ENCODE measurements at regions not wholly inside any gene's neighbourhood (a gene's known extent, or its start where the extent isn't known, plus 50 kb on each side); places are given as distances from the start of the nearest gene placed in this dataset.

DNA sequence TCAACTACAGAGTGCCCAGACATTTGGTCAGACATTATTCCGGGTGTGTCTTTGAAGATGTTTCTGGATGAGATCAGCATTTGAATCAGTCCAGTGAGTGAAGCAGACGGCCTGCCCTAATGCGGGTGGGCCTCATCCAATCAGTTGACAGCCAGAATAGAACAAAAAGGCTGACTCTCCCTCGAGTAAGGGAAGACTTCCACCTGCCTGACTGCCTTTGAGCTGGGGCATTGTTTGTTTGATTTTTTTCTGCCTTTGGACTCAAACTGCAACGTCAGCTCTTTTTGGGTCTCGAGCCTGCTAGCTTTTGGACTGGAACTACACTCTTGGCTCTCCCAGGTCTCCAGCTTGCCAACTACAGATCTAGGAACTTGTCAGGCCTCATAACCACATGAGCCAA, 111.7 kb upstream of the AGAP1 start:
- ChIA-PET POLR2A (no interaction called here), CTCF (no interaction called here)

DNA sequence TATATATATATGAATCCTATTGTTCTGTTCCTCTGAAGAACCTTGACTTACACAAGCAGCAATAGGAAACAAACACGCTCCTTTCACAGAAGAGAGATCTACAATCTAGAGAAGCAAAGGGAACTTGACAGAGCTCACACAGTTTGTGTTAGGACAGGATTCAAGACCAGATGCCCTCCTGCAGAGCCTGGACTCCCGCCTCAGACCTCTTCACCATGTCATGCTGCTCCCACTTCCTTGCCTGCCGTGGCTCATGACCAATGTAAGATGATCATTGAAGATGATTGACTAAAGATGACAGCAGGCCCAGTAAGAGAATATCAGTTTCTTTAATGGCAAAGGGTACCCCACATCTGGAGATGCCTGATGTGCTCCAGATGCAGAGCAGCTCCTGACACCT, 111.2 kb upstream of the AGAP1 start:
- CTCF ChIA-PET, result no interaction called here
- POLR2A ChIA-PET, result no interaction called here

DNA sequence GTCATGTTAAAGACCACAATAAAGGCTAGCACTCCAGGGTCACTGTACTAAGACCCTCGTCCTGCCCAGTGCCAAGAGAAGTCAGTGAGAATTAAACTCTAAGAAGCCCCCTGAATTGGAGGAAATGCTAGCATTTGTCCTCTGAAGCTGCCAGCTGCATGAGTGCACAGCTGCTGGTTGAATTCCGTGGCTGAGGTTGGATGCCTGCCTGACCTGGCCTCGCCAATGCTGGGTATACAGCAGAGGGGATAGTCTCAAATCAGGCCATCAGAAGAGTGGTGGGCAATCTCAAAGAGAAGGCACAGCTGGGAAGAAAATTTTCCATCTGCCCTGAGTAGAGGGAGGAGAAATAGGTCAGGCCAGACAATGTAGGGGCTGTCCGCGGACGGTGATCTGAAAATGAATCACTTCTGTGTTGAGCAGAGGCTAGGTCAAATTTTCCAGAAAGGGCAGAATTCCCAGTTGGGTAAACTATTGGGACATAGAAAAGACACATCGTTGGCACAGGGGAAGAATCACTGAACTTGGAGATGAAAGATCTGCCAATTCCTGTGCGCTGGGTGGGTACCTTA, 110.5 kb upstream of the AGAP1 start:
- CTCF ChIA-PET, result no interaction called here
- POLR2A ChIA-PET, result no interaction called here

DNA sequence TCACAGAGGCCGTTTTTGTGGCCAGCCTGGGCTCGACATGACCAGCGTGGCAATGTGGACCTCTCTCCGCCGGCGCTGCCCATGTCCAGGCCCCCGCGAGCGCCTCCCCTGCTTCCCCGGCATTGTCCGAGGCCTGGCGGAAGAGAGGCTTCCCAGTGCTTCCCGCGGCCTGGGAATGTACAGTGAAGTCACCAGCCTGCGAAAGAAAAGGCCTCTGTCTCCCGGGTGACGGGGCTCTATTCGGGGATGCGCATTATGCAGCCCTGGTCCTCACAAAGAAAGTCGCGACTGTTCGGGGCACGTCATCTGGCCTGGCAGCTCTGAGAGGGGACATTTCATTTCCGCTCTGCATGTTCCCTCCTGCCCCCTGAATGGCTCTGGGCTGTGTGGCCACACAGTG, 109.2 kb upstream of the AGAP1 start:
- ChIA-PET POLR2A (no interaction called here), CTCF (no interaction called here)

- POLR2A ChIA-PET, result no interaction called here
- CTCF ChIA-PET, result no interaction called here
These were observed 104.2 kb upstream of the AGAP1 start for GRCh38 chr2:235389626-235390025.

- ChIA-PET CTCF (no interaction called here), POLR2A (no interaction called here)
These were observed 103.6 kb upstream of the AGAP1 start for GRCh38 chr2:235390108-235390815.

DNA sequence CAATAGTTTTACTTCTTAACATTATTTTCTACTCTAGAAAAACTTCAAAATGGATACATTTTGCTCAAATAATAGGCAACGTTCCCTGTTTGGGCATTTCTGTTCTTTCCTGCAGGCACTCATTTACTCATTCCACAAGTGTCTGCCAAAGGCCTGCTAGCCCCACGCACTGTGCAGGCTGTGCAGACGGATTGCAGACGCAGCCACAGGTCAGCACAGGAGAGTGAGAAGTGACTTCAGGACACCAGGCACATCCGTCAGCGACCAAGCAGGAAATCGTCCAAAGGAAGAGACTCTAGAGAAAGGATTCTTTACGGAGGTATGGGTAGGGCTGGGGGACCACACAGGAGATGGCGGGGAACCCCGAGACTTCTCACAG, 103.0 kb upstream of the AGAP1 start:
- ChIA-PET CTCF (no interaction called here), POLR2A (no interaction called here)

GRCh38 chr2:235391921-235392615, 101.8 kb upstream of the AGAP1 start:
- ChIA-PET POLR2A (no interaction called here), CTCF (no interaction called here)

DNA sequence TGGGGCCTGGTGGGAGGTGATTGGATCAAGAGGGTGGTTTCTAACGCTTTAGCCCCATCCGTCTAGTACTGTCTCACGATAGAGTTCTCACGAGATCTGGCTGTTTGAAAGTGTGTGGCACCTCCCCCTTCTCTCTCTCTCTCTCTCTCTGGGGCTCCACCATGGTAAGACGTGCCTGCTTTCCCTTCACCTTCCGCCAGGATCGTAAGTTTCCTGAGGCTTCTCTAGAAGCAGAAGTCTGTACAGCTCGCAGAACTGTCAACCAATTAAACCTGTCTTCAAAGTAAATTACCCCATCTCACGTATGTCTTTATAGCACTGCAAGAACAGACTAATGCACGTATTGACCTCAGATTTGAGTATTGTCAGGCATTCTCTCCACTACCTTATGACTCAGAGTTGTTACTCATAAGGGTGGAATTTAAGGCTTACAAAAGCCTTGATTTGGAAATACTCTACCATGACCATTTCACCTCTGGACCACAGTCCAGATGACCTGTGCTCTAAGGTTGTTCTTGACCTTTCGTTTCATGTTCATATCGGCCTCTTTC, 99.5 kb upstream of the AGAP1 start:
- CTCF ChIA-PET, result no interaction called here

GRCh38 chr2:235396071-235396846, 97.6 kb upstream of the AGAP1 start:
- ChIA-PET POLR2A (no interaction called here), CTCF (interaction anchor here (1.4 kb wide), 1 partner anchor 197 kb away, joined by 3 read pairs; no protein-coding TSS in a partner anchor)

More for the DNA sequence above, 99.5 kb upstream of the AGAP1 start:
- POLR2A ChIA-PET, result no interaction called here

DNA sequence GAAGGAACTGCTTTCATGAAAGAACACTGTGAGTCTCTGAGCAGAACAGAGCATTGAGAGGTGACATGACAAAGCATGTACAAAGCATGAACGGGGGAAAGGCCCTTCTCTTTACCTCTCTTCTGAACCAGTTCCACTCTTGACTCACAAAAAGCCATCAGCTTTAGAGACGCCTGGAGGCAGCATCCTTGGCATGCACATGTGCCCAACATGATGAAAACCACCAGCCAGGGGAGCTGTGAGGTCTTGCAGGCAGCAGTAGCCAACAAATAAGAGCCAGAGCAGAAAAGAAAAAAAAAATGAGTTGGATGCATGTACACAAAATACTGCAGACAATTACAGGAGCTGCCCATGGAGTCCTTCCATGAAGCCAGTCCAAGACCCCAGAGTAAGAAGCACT, 95.5 kb upstream of the AGAP1 start:
- ChIA-PET CTCF (no interaction called here), POLR2A (no interaction called here)

- CTCF ChIA-PET, result no interaction called here
These were observed 93.9 kb upstream of the AGAP1 start for GRCh38 chr2:235399895-235400294.

DNA sequence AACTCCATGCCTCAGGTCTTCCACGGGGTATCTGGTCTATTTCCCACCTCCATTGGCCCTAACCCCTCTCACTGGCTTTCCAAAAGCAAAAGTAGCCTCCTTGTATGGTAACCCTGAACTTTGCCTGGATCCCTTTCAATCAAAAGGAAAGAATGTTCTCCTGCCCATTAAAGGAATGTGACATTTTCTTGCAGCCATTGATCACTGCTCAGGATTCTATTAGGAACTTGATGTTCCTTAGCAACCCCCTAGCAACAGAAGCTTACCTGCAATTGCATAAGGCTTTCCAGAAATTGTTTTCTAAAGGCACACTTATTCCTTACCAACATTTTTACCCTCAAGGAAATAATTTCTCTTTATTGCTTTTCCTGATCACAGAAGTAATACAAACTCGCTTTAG, 91.4 kb upstream of the AGAP1 start:
- ChIA-PET CTCF (no interaction called here), POLR2A (no interaction called here)

More at GRCh38 chr2:235399895-235400294, 93.9 kb upstream of the AGAP1 start:
- POLR2A ChIA-PET, result no interaction called here

GRCh38 chr2:235405612-235406361, 88.1 kb upstream of the AGAP1 start:
- ChIA-PET CTCF (no interaction called here), POLR2A (no interaction called here)

DNA sequence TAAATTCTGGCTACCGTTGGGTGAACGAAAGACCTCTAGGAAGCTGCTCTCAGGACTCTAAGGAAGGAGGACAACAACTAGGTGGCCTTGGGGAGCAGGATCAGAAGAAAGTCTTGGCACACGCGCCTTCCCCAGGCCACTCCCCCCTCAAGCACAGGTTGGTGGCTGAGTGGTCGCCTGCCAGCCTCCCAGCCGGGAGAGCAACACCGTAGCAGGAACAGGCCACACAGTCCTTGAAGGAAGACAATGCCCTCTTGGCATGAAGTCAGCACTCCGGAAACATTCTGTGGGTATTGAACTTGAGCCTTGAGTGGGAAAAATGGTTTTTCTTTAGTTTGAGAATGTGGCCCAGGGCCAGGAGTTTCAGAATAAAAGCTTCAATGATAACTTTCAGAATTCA, 87.4 kb upstream of the AGAP1 start:
- POLR2A ChIA-PET, result no interaction called here
- CTCF ChIA-PET, result no interaction called here

DNA sequence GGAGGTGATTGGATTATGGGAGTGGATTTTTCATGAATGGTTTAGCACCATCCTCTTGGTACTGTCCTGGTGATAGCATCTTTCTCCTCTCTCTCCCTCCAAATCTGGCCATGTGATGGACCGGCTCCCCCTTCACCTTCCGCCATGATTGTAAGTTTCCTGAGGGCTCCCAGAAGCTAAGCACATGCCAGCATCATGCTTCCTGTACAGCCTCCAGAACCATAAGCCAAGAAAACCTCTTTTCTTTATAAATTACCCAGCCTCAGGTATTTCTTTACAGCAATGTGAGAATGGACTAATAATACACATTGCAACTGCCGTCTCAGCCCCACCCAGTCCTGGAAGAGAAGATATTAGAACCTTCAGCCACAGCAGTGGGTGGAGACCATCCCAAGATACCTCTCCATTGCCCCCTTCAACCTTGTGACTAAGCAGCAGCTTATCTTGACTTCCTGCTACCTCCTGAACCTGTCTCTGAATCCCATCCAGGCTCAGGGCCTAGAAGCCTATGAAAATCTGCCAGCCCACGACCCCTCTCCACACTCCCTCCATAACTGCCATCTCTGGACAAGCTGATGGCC, 81.8 kb upstream of the AGAP1 start:
- ChIA-PET CTCF (no interaction called here), POLR2A (no interaction called here)

GRCh38 chr2:235413064-235413463, 80.8 kb upstream of the AGAP1 start:
- CTCF ChIA-PET, result no interaction called here
- POLR2A ChIA-PET, result no interaction called here

GRCh38 chr2:235414422-235414821, 79.4 kb upstream of the AGAP1 start:
- POLR2A ChIA-PET, result no interaction called here
- CTCF ChIA-PET, result no interaction called here

DNA sequence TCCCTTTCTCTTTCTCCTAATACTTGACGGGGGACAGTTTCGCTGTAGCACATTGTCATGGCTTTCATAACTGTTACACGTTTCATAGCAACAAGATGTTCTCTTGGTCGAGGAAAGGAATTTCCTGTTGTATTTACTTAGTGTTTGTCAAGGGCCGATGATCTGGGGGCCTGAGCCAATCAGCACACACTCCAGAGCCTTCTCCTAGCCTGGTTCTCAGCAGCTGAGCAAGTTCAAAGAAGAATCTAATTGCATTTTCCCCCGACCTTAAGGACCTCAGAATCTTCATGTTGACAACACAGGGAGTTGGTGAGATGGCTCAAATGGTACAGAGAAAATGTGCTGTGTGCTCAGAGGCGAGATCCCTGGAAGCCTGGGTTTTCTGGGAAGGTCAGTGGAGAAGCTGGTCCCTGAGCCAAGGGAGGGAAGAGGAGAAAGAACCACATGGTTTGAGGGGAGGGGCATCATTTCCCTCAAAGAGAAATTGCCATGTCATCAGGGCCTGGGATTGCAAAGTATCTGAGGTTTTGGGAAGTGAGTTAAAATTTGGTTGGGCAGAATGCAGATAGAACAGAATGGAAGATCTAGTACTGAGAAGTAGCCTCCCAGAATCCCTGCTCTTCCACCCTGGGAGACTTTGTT, 76.9 kb upstream of the AGAP1 start:
- ChIA-PET POLR2A (no interaction called here), CTCF (interaction anchor here (0.6 kb wide), 1 partner anchor 25 kb away, joined by 3 read pairs; no protein-coding TSS in a partner anchor)

Data from activated CD8-positive, alpha-beta memory T cell treated with anti-CD3 and anti-CD28 coated beads for 36 hours (primary cell).